T-cell (primary cell): ENCODE measurements at regions not wholly inside any gene's neighbourhood (a gene's known extent, or its start where the extent isn't known, plus 50 kb on each side); places are given as distances from the start of the nearest gene placed in this dataset.

ENCODE experiments used
- ATAC-seq, 4 experiments: fragments of 200-7000 bp in 3 of 4; fragments of 150-1000 bp in 1 of 4; cut with Tn5 transposase; replicated peaks in 1 of 4; 1 replicate in 3 of 4; 2 replicates in 1 of 4; pipeline ENCODE4 v1.10.0; 2021; ENCODE audit warnings: moderate library complexity in 3 of 4, mild to moderate bottlenecking in 2 of 4, moderate number of reproducible peaks in 1 of 4
- CTCF ChIA-PET, 2 donors: fragments of 300-600 bp; sonication (Branson Sonifier 250); formaldehyde crosslinking; loops; one replicate each; lab custom pipeline; 2022; ENCODE audit warnings: antibody characterized with exemption in 2 of 2; lab: Charles Lee
- POLR2A ChIA-PET, 2 donors: fragments of 300-600 bp; sonication (Branson Sonifier 250); formaldehyde crosslinking; loops; one replicate each; lab custom pipeline; 2022; ENCODE audit warnings: antibody characterized with exemption in 2 of 2; lab: Charles Lee
- DNase-seq, 35 experiments: peaks; one replicate each; pipeline versions ENCODE4 v3.0.0 to v3.0.0-alpha.2; 2013 to 2023
- H3K27ac ChIP-seq: one replicate; pipeline ENCODE4 v1.5.1; 2013; ENCODE audit warnings: low read length
- H3K27me3 ChIP-seq, 2 experiments: replicated peaks in 1 of 2; 1 replicate in 1 of 2; 2 replicates in 1 of 2; pipeline versions ENCODE4 v1.6.1 to v1.7.0; 2013; ENCODE audit warnings: low read length in 1 of 2, mixed read lengths in 1 of 2; ENCODE audit not compliant: control insufficient read depth in 2 of 2, insufficient read depth in 2 of 2; ENCODE audit errors: extremely low read depth in 1 of 2
- H3K36me3 ChIP-seq, 2 donors: 1 replicate in 1 of 2; 2 replicates in 1 of 2; pipeline versions ENCODE4 v1.6.1 to v1.7.0; 2013; ENCODE audit warnings: low read length in 1 of 2; ENCODE audit not compliant: control insufficient read depth in 2 of 2, insufficient read depth in 1 of 2; ENCODE audit errors: extremely low read depth in 1 of 2
- H3K4me1 ChIP-seq, 2 experiments: 1 replicate in 1 of 2; 2 replicates in 1 of 2; pipeline versions ENCODE4 v1.6.1 to v1.7.0; 2013; ENCODE audit warnings: low read length in 2 of 2, mixed read lengths in 1 of 2; ENCODE audit not compliant: insufficient read depth in 2 of 2, control insufficient read depth in 1 of 2; ENCODE audit errors: extremely low read depth in 1 of 2
- H3K4me3 ChIP-seq, 2 donors: 1 replicate in 1 of 2; 2 replicates in 1 of 2; pipeline versions ENCODE4 v1.5.1 to v1.7.0; 2013; ENCODE audit warnings: mild to moderate bottlenecking in 2 of 2, low read length in 1 of 2, moderate library complexity in 1 of 2; ENCODE audit not compliant: control insufficient read depth in 1 of 2; ENCODE audit errors: extremely low read depth in 1 of 2
- H3K9me3 ChIP-seq: 2 replicates; pipeline ENCODE4 v1.7.0; 2013
- H3K27ac Mint-ChIP-seq, 2 donors: one replicate each; pipeline ENCODE4 v1.8.0; 2020 to 2021; ENCODE audit warnings: mild to moderate bottlenecking in 2 of 2, mixed read lengths in 2 of 2
- H3K27me3 Mint-ChIP-seq, 2 donors: one replicate each; pipeline ENCODE4 v1.8.0; 2021 to 2022; ENCODE audit warnings: mixed read lengths in 2 of 2
- H3K36me3 Mint-ChIP-seq: one replicate; pipeline ENCODE4 v1.8.0; 2021; ENCODE audit warnings: mixed read lengths
- H3K4me1 Mint-ChIP-seq, 3 donors: one replicate each; pipeline ENCODE4 v1.8.0; 2020 to 2022; ENCODE audit warnings: mixed read lengths in 3 of 3, mild to moderate bottlenecking in 1 of 3
- H3K4me3 Mint-ChIP-seq, 3 donors: one replicate each; pipeline ENCODE4 v1.8.0; 2020 to 2022; ENCODE audit warnings: mild to moderate bottlenecking in 3 of 3, mixed read lengths in 3 of 3, moderate library complexity in 3 of 3
- H3K9me3 Mint-ChIP-seq, 3 donors: one replicate each; pipeline ENCODE4 v1.8.0; 2020 to 2022; ENCODE audit warnings: mixed read lengths in 3 of 3
- WGBS: methylation state at CpG from one replicate; pipeline ENCODE4 v1.1.5; 2013; ENCODE audit warnings: missing lambda C conversion rate; ENCODE audit not compliant: insufficient coverage; 5-methylcytosine and 5-hydroxymethylcytosine counted together

DNA sequence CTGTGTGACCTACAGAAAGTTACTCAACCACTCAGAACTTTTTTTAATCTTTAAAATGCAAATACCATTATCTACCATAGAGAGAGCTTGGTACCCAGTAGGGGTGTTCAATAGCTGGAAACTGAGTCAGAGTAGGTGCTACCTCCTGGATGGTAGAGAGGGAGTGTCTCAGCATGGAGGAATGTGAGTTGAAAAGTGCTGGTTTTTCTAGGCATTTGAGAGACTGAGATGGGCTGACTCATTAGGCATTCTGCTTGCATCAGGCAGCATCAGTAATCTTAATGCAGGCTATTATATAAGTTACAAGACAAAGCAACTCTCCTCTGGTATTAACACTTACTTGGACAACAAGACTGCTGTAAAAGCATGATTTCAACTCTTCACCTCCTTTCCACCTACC is 70.9 kb upstream of the ARHGEF9 start:
- ATAC-seq, result no peak
- POLR2A ChIA-PET, result no interaction called here
- Mint-ChIP-seq H3K27me3 (no peaks in the 10 kb centered on the region), H3K4me1 (no peaks in the 10 kb centered on the region), H3K36me3 (no peaks in the 10 kb centered on the region), H3K27ac (no peak overlapping the region), H3K4me3 (no peak overlapping the region), H3K9me3 (no peaks in the 10 kb centered on the region)
- no peak overlapping the region for H3K27ac ChIP-seq
- H3K4me3 ChIP-seq, result no peak overlapping the region
- H3K27me3 ChIP-seq, result no peaks in the 10 kb centered on the region
- no peaks in the 10 kb centered on the region for H3K4me1 ChIP-seq
- DNase-seq, result no peak
- CTCF ChIA-PET, result no interaction called here
- H3K36me3 ChIP-seq, result no peaks in the 10 kb centered on the region
- H3K9me3 ChIP-seq, result no peaks in the 10 kb centered on the region

DNA sequence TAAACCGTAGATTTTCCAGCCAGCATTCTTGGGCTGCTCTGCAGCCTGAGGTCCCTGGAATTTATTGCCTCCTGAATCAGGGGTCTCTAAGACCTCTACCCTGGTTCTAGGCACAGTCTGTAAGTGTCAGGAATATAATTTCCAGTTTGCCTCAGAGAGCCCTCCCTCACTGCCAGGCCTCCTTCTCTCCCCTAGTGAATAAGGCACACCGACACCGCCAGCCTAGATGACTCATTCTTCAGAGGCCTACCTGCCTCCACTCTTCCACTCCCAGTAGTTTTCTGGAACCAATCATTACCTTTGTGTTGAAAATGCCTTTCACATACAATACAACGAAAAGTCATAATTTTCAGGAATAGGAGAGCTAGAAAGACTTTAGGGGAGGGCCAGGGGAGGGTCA is 50.3 kb upstream of the ARHGEF9 start:
- Mint-ChIP-seq H3K27ac (no peak overlapping the region), H3K4me3 (no peak overlapping the region), H3K4me1 (no peaks in the 10 kb centered on the region), H3K36me3 (no peaks in the 10 kb centered on the region), H3K9me3 (peaks cover 0 to under 1% (median 0%) of the 10 kb centered on the region in 3 donors), H3K27me3 (peaks cover 0 to 21% of the 10 kb centered on the region in 2 donors)
- ChIA-PET CTCF (no interaction called here), POLR2A (no interaction called here)
- no peaks in the 10 kb centered on the region for H3K9me3 ChIP-seq
- no peaks in the 10 kb centered on the region for H3K36me3 ChIP-seq
- no peak overlapping the region for H3K27ac ChIP-seq
- WGBS, result 93% methylated on average over 2 of the region's 4 CpGs
- no peak overlapping the region for H3K4me3 ChIP-seq
- ATAC-seq (no peak), DNase-seq (no peak)
- no peaks in the 10 kb centered on the region for H3K4me1 ChIP-seq
- no peaks in the 10 kb centered on the region for H3K27me3 ChIP-seq
